Small intestine (tissue), 7 donors: ENCODE measurements at regions not wholly inside any gene's neighbourhood (a gene's known extent, or its start where the extent isn't known, plus 50 kb on each side); places are given as distances from the start of the nearest gene placed in this dataset.

Experiments used
- DNase-seq, 2 donors: peaks; one replicate each; pipeline versions ENCODE4 v3.0.0 to v3.0.0-alpha.2; 2013
- FAIRE-seq: peaks from 2 replicates; lab custom pipeline; 2012; peaks lifted over from hg19 to GRCh38; lab: Jason Lieb, UNC
- H3K27ac ChIP-seq, 3 donors: one replicate each; pipeline ENCODE4 v1.5.1; 2013; ENCODE audit warnings: low read length in 2 of 3, mild to moderate bottlenecking in 2 of 3, control low read depth in 1 of 3, inconsistent platforms in 1 of 3, low read depth in 1 of 3, moderate library complexity in 1 of 3
- H3K27me3 ChIP-seq, 3 donors: one replicate each; pipeline ENCODE4 v1.6.1; 2013; ENCODE audit warnings: low read length in 3 of 3, inconsistent platforms in 1 of 3; ENCODE audit not compliant: control insufficient read depth in 3 of 3, insufficient read depth in 3 of 3
- H3K36me3 ChIP-seq, 3 donors: one replicate each; pipeline ENCODE4 v1.6.1; 2013; ENCODE audit warnings: low read length in 3 of 3, inconsistent platforms in 1 of 3, low read depth in 1 of 3, mild to moderate bottlenecking in 1 of 3, moderate library complexity in 1 of 3; ENCODE audit not compliant: control insufficient read depth in 3 of 3, insufficient read depth in 2 of 3
- H3K4me1 ChIP-seq, 3 donors: one replicate each; pipeline ENCODE4 v1.6.1; 2013; ENCODE audit warnings: low read length in 2 of 3, inconsistent platforms in 1 of 3, low read depth in 1 of 3, mild to moderate bottlenecking in 1 of 3, moderate library complexity in 1 of 3; ENCODE audit not compliant: control insufficient read depth in 3 of 3, insufficient read depth in 2 of 3
- H3K4me3 ChIP-seq, 3 donors: one replicate each; pipeline ENCODE4 v1.5.1; 2013; ENCODE audit warnings: low read length in 3 of 3, control low read depth in 1 of 3, inconsistent platforms in 1 of 3, low read depth in 1 of 3, mild to moderate bottlenecking in 1 of 3, moderate library complexity in 1 of 3
- H3K9me3 ChIP-seq, 2 donors: one replicate each; pipeline ENCODE4 v1.6.1; 2013; ENCODE audit warnings: low read depth in 1 of 2, low read length in 1 of 2; ENCODE audit not compliant: control insufficient read depth in 2 of 2, insufficient read depth in 1 of 2
- WGBS, 3 donors: extraction: QIAGEN DNeasy Blood & Tissue Kit; methylation state at CpG; one replicate each; pipeline ENCODE4 v1.1.7; 2013; 5-methylcytosine and 5-hydroxymethylcytosine counted together
- donor health status: healthy with polysubstance abuse.
- donor health status: control.
- donor health status: control.
- donor health status: Bipolar disorder and iron deficiency.
- donor health status: healthy.

DNA sequence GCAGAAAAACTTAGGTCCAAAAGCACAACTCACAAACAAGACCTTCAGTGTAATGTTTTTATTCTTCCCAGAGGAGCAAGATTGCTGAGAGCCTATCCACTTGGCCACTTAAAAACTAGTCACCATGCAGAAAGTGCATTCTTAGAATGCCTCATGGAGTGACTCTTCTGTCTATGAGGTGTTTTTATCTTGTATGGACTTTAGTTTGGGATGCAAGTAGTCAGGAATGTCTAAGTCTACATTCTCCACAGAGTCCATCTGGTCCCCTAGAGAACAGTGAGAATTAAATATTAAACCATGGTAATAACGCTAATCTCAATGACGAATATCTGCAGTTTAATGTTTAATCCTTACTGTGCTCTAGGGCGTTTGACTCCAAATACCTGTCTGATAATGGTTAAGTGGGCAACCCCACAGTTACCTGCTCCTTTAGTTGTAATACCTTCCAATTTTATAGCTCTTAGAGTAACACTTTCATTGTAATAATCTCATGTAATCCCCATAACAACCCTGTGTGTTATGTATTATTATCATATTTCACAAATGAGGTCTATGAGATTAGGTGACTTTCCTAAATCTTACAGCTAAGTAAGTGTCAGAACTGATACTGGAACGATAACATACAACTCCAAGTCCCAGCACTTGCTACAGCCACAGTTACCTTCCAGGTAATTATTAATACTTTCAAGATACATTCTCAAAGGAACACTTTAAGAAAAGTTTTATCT lies 235.6 kb upstream of the JADE1 start:
- WGBS, 3 donors, result 12 to 63% (median 34%) methylated on average over 4 of the region's 4 CpGs
- H3K4me1 ChIP-seq, result peaks cover 8 to 22% (median 12%) of the 10 kb centered on the region in 3 donors

DNA sequence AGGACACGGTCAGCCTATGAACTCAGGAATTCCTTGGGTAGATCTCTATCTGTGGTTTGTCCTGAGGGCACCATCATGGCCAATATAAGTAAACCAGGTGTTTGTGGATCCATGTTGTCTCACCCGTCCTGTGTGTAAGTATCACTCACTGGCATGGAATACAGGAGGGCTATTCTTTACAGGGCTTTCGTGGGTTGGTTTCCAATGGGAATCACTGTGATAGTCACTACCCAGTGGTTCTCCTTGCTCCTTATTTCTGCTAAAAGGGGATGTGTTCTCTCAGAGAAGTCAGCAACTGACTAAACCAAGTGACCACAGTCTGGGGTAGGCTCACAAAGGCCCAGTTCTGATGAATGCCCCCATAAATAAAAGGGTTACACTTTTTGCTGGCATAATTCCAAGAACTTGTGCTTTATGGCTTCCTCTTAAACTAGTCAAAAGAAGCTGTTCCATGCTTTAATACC lies 236.7 kb upstream of the JADE1 start:
- Histone ChIP-seq H3K9me3 (peaks cover 0 to 6% of the 10 kb centered on the region in 2 donors), H3K27ac (peak overlapping the region in 1 of 3 donors; percentile 39), H3K4me3 (no peak overlapping the region), H3K36me3 (no peaks in the 10 kb centered on the region), H3K27me3 (no peaks in the 10 kb centered on the region), H3K4me1 (peaks cover 8 to 22% (median 11%) of the 10 kb centered on the region in 3 donors)
- FAIRE-seq (no peak), DNase-seq (peak; percentile 13 to 32)
- WGBS, 3 donors, result 72 to 85% (median 79%) methylated on average over 3 of the region's 3 CpGs

More for the DNA sequence above, 235.6 kb upstream of the JADE1 start:
- Histone ChIP-seq H3K9me3 (peaks cover 0 to 6% of the 10 kb centered on the region in 2 donors), H3K36me3 (no peaks in the 10 kb centered on the region), H3K4me3 (no peak overlapping the region), H3K27me3 (no peaks in the 10 kb centered on the region), H3K27ac (peak overlapping the region in 1 of 3 donors; percentile 69)
- FAIRE-seq, result peak; percentile 67
- DNase-seq, result peak; percentile 91 to 98

DNA sequence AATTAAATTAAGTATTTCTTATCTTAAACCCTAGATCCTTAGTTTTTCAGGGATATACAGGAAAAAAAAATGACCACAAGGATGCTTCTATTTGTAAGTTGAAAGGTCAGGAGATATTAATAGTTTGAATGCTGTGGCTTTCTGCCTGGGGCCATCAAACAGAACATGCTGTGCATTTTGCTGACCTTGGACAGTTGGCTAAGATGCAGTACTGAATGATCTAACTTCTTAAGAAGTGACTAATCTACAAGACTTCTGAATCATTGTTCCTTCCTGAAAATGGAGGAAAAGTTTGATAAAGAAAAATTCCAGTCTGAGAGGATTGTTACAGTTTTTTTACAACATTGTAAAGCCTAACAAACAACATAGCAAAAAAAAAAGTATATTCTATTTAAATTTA lies 237.8 kb upstream of the JADE1 start:
- H3K4me3 ChIP-seq, result no peak overlapping the region
- H3K4me1 ChIP-seq, result peaks cover 8 to 22% (median 9%) of the 10 kb centered on the region in 3 donors
- H3K9me3 ChIP-seq, result peaks cover 0 to 3% of the 10 kb centered on the region in 2 donors
- H3K27ac ChIP-seq, result peak overlapping the region in 1 of 3 donors; percentile 1
- H3K27me3 ChIP-seq, result no peaks in the 10 kb centered on the region
- peak; percentile 34 to 85 for DNase-seq
- H3K36me3 ChIP-seq, result no peaks in the 10 kb centered on the region
- FAIRE-seq, result no peak

DNA sequence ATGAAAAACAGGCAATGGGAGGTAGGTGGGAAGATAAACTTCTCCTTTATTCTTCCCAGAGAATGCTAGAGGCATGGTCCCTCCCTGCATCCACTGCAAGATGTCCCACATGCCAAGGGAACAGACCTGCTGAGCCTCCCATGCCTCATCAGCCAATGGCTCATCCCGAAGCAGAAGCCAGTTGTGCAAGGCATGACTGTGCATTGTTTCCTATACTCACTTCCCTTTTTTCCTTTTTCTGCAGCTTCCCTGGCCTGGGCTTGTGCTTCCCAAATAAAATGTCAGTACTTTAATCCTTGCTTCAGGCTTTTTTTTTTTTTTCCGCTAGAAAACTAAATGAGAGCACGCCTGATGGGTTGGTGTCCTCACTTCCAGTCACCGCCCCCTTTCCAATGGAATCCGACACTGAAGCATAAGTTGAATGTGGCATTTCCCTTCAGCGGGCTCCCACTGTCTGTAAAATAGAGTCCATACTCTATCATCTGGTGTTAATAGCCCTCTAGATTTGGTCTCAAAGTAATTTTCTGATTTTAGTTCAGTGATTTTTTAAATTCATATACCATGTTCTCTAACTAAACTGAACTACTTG lies 239.0 kb upstream of the JADE1 start:
- DNase-seq, result no peak
- Histone ChIP-seq H3K4me1 (peaks cover 8 to 19% (median 9%) of the 10 kb centered on the region in 3 donors), H3K9me3 (no peaks in the 10 kb centered on the region), H3K27me3 (no peaks in the 10 kb centered on the region), H3K27ac (no peak overlapping the region), H3K36me3 (no peaks in the 10 kb centered on the region), H3K4me3 (no peak overlapping the region)
- WGBS, 3 donors, result 84 to 96% (median 88%) methylated on average over 6 of the region's 6 CpGs
- FAIRE-seq, result no peak

DNA sequence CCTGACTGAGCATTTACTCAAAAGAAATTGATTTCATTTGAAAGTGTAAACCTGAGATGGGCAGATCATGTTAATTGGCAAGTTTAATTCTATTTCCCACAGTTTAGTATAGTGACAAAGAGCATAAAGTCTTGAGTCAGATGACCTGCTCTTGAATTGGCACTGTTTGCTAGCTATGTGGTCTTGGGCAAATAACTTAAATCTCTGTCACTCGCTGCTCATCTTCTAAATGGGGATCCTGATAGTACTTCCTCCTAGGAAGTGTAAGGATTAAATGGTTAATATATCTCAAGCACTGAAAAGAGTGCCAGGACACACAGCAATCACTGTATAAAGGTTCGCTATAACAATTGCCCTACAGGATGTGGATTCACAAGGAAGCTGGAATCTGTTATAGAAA lies 242.8 kb upstream of the JADE1 start:
- 68 to 69% (median 69%) methylated on average over 2 of the region's 2 CpGs for WGBS, 3 donors
- FAIRE-seq (no peak), DNase-seq (no peak)
- Histone ChIP-seq H3K36me3 (no peaks in the 10 kb centered on the region), H3K4me3 (no peak overlapping the region), H3K27ac (no peak overlapping the region), H3K27me3 (no peaks in the 10 kb centered on the region), H3K9me3 (no peaks in the 10 kb centered on the region), H3K4me1 (peaks cover 0 to 2% (median 2%) of the 10 kb centered on the region in 3 donors)

DNA sequence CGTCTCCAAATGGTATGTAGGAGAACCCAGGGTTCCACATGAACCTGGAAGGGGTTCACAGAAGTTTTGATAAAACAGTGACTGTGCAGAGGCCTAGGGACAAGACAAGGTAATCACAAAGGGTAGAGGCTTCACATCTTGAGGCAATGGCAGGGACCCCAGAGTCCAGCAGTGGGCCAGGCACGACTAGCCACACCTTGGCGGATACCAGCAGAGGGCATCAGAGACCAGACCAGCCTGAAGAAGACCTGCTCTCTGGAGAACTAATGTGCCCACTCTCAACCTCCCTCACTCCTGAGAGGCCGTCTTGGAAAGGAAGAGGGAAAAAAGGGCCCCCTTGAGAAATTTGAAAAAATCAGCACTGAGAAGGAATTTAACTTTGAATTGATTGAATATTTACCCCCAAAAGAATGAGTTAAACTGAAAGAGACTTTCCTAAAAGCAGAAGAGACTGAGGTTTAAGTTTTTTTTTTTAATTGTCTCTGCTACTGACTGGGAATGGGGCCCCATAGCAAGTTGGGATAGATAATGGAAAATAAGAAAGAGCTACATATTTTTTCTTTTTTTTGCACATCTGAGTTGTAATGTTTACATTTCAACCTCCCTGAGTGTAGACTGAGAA lies 243.8 kb upstream of the JADE1 start:
- DNase-seq, result peak; percentile 51 to 68
- Histone ChIP-seq H3K36me3 (no peaks in the 10 kb centered on the region), H3K4me1 (peaks cover 0 to 5% (median 0%) of the 10 kb centered on the region in 3 donors), H3K27me3 (no peaks in the 10 kb centered on the region), H3K9me3 (no peaks in the 10 kb centered on the region), H3K27ac (no peak overlapping the region), H3K4me3 (no peak overlapping the region)
- 46 to 66% (median 51%) methylated on average over 4 of the region's 4 CpGs for WGBS, 3 donors
- FAIRE-seq, result no peak

DNA sequence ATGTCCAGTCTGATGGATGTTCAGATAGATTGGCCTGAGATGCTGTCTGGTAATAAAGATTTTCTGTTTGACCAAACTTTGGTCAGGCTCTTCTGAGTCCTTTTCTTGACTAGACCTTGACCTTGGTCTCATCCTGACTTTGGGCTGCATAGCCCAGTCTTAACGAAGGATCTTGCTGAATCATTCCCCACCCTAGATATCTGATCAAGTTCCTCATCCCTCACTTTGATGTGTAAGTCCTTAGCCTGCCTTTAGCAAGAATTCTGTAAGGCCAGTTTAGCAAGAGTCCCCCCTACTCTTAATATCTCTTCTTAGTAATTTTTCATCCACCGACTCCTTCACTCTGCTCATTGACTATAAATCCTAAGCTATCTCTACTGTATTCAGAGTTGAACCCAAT lies 244.4 kb upstream of the JADE1 start:
- no peak for FAIRE-seq
- no peak overlapping the region for H3K27ac ChIP-seq
- peaks cover 0 to 5% (median 0%) of the 10 kb centered on the region in 3 donors for H3K4me1 ChIP-seq
- H3K9me3 ChIP-seq, result no peaks in the 10 kb centered on the region
- DNase-seq, result no peak
- no peak overlapping the region for H3K4me3 ChIP-seq
- 69 to 75% (median 73%) methylated on average over 2 of the region's 2 CpGs for WGBS, 3 donors
- no peaks in the 10 kb centered on the region for H3K27me3 ChIP-seq
- H3K36me3 ChIP-seq, result no peaks in the 10 kb centered on the region

DNA sequence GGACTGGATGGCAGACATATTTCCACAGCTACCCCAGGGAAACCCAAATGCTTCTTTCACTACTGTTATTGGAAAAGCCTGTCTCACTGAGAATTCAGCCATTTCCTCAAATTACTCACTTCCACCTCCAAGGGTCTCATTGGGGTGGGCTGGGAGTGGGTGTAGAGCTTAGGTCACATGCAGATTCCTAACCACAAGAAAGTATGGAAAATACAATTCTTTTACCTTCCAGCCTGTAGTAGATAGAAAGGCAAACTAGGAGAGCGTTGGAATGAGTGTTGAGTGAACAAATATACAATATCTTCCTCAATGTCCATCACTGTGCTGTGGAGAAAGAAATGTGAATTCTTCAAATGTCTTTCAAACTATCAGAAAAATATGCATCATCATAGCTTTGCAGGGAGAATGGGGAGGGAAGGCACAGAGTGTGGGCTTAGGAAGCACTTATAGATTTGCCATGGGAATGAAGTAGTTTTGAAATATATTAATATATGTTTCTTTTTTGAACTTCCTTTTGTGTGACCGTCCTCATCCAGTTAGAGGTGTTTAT lies 245.3 kb upstream of the JADE1 start:
- DNase-seq (no peak), FAIRE-seq (no peak)
- Histone ChIP-seq H3K9me3 (no peaks in the 10 kb centered on the region), H3K36me3 (no peaks in the 10 kb centered on the region), H3K27ac (no peak overlapping the region), H3K27me3 (no peaks in the 10 kb centered on the region), H3K4me3 (no peak overlapping the region), H3K4me1 (peaks cover 0 to 13% (median 0%) of the 10 kb centered on the region in 3 donors)
- 81 to 94% (median 86%) methylated on average over 2 of the region's 2 CpGs for WGBS, 3 donors
